NK-92 treated with Interleukin-12 subunit alpha and Interleukin-12 subunit beta, amount 100 ng/mL, for 24 hours (cell line): ENCODE measurements at regions not wholly inside any gene's neighbourhood (a gene's known extent, or its start where the extent isn't known, plus 50 kb on each side); places are given as distances from the start of the nearest gene placed in this dataset.

Experiments used
- DNase-seq: peaks from one replicate; lab custom pipeline; 2025; lab: John Stamatoyannopoulos, UW

- DNase-seq = no peak
Measured at GRCh38 chr19:29096896-29097295, 116.1 kb downstream of the UQCRFS1 start.

DNA sequence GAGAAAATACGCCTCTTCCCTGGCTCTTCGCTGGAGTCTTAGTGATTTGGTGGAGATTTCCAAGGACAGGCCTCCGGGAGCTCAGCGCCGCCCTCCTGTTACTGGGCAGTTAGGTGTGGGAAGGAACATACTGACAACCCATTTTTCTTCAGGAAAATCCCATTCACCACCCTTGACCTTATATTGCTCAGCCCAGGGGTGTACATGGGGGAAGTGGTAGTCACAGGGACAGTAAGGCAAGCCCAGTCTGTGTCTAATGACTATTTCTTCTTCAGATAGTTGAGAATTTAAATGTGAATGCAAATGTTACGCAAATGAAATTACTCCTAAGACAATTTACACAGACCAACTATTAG lies 119.4 kb downstream of the UQCRFS1 start:
- DNase-seq = no peak

DNA sequence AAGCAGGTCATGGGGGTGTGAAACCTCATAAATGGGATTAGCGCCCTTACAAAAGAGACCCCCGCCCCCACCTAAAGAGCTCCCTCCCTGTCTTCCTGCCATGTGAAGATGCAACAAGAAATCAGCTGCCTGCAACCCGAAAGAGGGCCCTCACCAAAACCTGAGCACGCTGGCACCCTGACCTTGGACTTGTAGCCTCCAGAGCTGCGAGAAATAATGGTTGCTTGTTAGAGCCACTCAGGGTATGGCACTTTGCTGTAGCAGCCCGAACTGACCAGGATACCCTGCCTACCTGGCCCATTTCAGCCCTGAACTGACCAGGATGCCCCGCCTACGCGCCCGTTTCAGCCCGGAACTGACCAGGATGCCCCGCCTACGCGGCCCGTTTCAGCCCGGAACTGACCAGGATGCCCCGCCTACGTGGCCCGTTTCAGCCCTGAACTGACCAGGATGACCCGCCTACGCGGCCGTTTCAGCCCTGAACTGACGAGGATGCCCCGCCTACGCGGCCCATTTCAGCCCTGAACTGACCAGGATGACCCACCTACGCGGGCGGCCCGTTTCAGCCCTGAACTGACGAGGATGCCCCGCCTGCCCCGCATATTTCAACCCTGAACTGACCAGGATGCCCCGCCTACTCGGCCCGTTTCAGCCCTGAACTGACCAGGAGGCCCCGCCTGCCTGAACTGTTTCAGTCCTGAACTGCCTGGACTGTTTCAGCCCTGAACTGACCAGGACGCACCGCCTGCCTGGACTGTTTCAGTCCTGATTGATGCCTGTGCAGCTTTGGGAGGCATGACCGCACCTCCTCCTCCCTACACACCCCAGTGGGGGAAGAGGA lies 120.0 kb downstream of the UQCRFS1 start:
- DNase-seq = no peak

DNA sequence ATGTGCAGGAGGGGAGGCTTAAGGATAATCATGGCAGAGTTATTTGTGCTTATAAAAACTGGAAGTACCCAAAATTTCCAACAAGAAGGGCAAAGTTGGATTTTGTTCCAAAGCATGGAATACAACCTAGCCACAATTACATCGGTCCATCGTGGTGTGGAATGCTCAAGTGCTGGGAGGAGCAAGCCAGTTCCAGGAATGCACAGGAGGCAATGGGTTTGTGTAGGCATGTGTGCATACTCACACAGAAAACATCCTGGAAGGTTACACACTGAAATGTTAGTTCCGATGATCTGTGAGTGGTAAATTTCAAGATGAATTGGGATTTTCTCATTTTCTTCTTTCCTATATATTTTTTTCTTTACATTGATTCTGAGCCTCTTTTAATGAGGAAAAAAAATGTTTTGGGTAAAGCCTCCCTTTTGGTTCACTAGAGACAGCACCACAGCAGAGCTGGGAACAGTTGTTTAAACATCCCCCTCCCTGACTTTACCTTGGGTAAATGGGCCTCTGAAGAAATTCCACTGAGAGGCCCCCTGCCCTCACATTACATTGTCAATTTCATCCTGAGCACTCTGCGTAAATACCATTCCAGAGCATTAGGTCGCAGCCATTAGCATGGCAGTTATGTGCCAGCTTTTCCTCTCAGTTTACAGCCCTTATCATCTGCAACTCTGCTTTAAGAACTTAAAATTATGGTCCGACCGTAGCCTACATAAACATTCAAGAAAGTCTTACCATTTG lies 122.0 kb downstream of the UQCRFS1 start:
- DNase-seq = no peak

DNA sequence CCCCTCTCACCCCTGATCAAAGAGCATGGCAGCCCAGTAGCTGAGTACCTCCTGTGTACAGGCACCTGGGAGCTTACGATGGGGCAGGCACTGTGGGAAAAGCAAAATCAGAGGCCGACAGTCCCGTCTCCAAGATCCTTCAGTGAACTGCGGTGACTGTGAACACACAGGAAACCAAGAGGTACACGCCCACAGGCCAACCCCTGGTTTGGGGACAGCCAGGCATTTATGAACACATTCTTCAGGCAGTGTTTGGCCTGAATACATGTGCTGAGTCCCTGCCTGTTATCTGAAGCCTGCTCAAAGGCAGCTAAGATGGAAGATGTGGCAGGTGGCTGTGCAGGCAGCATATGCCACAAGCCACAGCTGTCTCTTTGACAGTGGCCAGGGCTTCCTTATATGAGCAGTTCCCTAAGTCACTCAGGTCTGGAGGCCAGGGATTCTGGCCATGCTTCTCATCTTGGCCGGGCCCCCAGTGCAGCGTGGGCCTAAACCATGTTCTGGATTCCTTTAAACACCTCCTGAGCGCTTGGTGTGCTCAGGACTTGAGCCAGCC lies 123.6 kb downstream of the UQCRFS1 start:
- no peak for DNase-seq

GRCh38 chr19:29088761-29089160 lies 124.2 kb downstream of the UQCRFS1 start:
- DNase-seq = no peak

- DNase-seq = no peak
Measured at GRCh38 chr19:29086646-29087045, 126.3 kb downstream of the UQCRFS1 start.

DNA sequence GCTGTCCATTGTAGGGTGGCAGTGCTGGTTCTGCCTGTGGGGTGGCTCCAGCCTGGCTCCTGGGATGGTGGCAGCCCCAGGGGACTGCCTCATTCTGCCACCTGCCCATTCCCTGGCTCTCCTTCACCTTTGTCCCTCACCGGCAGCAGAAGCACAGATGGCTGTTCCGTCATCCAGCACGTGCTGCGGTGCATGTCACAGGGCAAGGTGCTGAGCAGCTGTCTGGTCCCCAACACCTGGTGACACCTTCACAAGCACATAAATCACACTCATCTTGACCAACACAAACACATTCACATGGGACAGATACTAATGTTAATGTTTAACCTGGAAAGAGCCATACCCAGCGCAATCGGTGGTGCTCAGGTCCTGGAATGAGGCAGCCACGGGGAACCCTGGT lies 126.8 kb downstream of the UQCRFS1 start:
- DNase-seq = no peak

DNA sequence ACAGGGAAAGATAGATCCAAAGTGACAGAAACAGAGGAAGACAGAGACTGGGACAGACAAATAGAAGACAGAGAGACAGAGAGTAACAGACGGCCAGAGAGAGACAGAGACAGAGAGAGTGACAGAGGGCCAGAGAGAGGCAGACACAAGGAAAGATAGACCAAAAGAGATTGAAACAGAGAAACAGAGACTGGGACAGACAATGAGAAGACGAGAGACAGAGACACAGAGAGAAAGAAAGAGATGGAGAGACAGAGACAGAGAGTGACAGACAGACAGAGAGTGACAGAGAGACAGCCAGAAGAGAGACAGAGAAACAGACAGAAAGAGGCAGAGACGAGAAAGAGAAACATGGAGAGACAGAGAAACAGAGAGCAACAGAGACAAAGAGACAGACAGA lies 127.3 kb downstream of the UQCRFS1 start:
- DNase-seq = no peak

GRCh38 chr19:29085206-29085605 lies 127.7 kb downstream of the UQCRFS1 start:
- DNase-seq = no peak

GRCh38 chr19:29084266-29084665 lies 128.7 kb downstream of the UQCRFS1 start:
- no peak for DNase-seq

DNA sequence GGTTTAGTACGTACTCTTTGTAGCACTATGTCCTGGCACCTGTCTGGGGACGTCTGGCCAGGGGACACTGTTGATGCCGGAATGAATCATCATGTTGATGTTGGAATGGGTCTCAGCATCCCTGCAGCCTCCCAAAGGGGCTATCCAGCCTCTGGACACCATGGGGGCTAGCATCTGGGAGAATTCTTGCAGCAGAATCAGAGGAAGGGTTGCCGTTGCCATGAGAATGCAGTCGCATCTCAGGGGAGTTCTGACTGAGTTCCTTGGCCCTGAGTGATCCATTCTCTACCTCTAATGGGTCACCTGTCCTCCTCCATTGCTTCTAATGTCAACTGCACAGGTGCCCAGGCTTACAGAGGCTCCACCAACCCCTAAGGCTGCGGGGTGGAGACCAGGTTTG lies 129.1 kb downstream of the UQCRFS1 start:
- DNase-seq = no peak

DNA sequence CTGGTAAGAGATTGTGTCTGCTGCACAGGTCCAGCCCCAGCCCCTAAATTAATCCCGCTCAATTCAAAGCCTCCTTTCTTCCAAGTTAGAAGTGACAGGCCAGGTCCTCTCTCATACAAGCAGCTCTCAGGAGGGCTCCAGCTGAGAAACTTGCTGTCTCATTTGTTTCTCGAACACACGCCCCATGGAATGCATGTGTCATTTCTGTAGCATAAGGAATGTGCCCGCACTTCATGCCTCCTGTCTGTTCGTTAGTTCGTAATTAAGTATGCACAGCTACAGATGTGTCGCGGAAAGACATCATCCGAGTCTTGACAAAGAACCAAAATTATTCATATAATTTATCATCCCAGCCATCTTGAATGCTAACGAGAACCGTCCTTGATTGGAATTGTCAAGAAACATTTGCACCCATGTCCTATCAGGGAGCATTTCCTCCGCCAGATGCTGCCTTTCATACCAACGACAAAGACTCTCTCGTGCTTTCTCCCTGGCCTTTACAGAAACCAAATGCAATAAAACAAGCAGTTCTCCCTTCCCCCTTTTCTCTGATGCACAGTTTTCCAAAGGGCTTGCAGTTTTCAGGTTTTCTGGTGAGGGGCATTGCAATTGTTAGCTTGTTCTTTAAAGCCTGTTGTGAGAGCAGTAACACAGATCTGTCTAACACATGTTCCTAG lies 133.5 kb downstream of the UQCRFS1 start:
- no peak for DNase-seq

GRCh38 chr19:29076963-29077362 lies 136.0 kb downstream of the UQCRFS1 start:
- DNase-seq = no peak

DNA sequence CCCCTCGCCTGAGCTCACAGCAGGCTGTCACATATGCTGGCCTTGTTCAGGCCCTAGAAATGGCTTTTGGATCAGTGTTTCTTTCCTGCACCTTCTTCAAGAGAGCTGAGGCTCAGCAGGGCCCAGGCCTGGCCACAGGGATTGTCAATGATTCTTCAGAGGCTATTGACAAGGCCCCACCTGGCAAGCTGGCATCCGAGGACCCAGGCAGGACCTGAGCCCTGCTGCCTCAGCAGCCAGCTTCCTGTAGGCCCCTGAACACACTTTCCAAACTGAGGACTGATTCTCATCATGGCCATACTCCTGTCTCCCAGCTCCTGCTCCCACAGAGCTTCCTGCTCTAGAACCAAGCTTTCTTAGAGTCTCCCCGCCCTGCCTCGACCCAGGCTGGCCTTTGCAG lies 136.8 kb downstream of the UQCRFS1 start:
- DNase-seq = no peak

DNA sequence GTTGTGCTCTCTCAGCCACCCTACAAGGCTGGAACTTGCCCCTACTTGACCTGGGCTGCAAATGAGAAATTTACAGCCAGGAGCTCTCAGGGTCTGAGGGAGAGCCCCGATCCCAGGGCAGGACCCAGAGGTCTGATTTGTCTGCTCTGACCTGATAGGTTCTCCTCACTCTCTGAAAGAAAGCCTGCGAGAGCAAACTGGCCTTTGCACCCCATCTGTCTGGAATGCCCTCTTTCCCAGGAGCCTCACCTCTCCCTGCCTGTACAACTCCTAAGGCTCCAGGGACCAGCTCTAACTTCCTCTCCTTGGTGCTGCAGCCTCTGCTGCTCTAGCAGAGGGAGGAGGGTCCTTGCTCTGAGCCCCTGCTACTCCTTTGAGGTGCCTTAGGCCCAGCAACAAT lies 137.8 kb downstream of the UQCRFS1 start:
- no peak for DNase-seq

DNA sequence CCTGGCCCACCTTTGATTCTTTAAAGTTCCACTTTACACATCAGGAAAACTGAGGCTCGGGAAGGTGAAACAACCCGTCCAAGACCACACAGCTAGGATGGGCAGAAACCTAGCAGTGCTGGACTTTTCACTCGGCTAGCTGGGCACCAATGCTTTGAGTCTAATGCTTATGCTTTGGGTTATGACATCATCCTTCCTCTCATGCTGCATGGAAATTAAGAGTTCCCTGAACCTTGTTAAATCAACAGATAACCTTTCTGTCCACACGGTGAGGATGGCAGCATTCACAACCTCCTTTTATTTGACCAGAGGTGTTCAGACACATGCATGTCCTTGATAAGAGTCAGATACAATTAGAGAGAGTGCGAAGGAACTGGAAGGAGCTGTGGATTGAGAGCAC lies 138.4 kb downstream of the UQCRFS1 start:
- DNase-seq = no peak

DNA sequence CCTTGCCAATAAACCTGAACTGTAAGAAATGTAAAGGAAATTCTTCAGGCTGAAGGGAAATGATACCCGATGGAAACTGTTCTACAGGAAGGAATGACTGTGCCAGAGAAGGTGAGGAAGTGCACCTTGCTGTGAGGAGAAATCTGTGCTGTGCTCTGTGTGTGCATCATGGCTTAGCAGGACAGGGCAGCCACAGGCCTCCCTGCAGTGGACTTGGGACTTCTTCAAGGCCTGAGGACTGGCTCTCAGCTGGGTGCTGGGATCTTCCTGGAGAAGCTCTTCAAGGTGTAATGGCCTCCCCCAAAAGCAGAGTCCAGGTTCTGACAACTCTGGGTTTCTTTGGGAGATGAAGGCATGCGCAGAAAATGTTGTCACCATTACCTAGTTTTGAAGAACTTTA lies 145.1 kb downstream of the UQCRFS1 start:
- DNase-seq = no peak

- no peak for DNase-seq
Measured at GRCh38 chr19:29062475-29063435, 150.2 kb downstream of the UQCRFS1 start.

DNA sequence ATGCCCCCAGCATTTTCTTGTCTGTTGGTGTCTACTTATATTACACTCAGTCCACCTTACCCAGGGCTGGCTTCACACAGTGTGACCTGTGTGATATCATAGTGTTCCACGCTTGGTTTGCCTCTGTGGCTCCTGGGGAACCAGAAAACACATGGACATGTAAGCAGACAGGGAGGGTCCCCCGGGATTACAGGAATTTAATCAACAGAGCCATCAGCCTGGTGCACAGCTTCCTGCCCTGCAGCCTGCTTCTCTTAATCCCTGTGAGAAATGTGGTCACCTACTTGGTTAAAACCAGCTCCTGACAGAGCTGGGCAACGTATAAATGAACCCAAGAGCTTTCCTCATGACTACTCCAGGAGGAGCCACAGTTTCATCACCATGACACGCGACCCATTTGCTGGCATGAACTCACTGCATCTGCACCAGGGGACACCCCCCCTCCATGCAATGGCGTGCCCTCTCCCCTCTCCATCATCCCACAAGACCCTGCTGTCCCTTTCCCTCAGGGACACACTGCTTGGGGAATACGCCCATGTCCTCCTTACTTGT lies 152.1 kb downstream of the UQCRFS1 start:
- DNase-seq = no peak

DNA sequence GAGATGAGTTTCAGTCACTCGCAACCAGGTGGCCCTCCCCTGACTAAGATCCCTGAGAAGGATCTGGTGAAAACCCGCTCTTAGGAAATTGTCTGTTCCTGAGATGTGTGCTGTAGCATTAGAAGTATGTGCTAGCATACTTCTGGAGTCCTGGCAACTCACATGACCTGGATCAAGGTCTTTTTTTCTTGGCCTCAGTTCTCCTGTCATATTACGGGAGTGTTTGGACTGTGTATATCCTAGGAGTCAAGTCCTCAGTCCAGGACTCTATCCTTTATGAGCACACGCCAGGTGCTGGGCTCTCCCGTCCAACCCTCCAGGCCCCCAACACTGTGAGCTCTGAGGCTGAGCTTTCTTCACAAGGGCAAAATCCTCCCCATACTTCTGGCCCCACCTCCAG lies 156.4 kb downstream of the UQCRFS1 start:
- no peak for DNase-seq
